ENCODE measurements at regions not wholly inside any gene's neighbourhood (a gene's known extent, or its start where the extent isn't known, plus 50 kb on each side); places are given as distances from the start of the nearest gene placed in this dataset.

DNA sequence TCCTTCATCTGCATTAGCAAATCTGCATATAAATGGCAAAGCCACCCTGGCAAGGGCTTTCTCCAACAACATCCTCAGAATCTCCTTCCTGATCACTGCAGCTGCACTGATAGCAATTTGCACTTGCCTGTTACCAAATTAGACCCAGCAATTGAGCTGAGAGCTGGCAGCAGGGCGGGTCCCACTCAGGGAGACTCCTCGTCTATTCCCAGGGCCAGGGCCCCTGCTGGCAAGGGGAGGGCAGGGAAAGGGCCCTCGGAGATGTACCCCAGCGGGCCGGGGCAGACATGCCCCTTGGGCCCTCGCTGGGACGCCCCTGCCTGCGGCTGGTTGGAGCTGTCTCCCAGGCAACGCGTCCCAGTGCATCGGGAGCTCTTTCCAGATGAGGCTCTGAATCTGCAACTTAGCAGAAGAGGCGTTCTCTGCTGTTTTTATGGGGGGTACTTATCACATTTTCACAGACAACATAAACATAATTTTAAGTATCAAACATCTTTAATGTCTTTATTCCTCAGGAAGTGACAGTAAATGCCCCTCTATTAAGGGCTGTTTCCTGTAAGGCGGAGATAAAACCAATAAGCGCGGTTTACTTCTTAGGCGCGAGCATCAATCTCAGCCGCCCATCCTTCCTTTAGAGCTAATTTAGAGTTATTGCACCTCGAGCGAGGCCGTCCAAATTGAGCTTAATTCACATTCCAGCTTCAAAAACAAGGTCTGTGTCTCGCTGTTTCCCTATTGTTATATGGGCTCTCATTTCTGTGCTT, 249.0 kb upstream of the PPP2R2D start:
- DNase-seq (ENCODE audit: low spot score), result no peak

GRCh38 chr10:131652438-131653139, 248.2 kb upstream of the PPP2R2D start:
- no peak for DNase-seq (ENCODE audit: low spot score)

- no peak for DNase-seq (ENCODE audit: low spot score)
Measured at GRCh38 chr10:131653140-131653539, 247.7 kb upstream of the PPP2R2D start.

DNA sequence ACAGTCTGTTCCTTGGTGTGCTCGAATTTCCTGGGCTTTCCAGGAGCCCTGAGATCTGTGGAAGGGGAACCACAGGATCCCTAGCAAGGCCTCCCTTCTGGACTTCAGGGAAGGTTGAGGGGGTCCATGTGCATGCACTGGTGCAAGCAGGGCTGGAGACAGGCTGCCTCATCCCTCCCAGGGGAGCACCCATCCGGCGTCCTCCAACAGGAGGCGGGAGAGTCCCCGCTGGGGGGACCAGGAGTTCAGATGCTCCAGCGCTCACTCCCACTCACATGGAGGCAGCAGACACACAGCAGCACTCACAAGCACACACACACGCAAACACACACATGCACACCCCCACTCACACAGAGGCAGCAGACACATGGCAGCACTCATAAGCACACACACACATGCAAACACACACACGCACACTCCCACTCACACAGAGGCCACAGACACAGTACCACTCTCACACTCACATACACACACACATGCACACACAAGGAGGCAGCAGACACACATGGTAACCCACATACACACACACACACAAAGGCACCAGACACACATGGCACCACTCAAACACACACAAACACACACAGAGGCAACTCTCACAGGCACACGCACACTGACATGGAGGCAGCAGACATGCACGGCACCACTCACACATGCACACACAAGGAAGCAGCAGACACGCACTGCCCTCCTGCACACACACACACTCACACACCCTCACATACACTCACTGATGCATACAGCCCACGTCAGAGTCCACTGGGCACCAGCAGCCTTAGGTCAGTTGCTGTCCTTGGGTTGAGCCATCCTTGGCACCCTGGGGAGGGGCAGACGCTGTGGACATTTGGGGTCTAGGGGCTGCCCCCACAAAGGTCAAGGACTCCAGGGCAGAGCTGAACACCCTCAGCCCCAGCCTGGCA, 247.0 kb upstream of the PPP2R2D start:
- no peak for DNase-seq (ENCODE audit: low spot score)

DNA sequence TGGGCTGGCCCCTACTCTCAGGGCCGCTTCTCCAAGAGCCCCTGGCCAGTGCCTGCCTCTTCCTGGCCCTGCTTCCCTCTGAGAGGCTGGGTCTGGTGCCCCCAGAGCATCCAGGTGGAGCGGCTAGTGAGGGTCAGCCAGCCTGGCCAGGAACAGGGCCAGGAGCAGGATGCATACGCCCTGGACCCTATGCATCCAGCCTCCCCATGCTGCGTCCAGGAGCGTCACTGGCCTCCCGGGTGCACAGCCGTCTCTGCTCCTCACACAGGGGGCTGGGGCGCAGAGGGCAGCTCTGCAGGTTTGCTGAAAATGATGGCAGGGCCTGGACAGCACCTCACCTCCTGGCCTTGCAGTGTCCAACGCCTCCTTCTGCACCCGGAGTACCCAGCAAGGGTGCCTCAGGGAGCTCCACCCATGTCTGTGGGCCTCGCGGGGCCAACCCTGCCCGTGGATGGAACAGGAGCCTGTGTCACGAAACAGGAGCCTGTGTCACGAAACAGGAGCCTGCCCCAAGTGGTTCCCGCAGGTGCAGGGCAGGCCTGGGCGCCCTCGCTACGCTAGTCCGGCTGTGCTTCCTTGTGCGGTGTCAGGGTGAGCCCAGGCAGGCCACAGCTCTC, 246.2 kb upstream of the PPP2R2D start:
- no peak for DNase-seq (ENCODE audit: low spot score)

DNA sequence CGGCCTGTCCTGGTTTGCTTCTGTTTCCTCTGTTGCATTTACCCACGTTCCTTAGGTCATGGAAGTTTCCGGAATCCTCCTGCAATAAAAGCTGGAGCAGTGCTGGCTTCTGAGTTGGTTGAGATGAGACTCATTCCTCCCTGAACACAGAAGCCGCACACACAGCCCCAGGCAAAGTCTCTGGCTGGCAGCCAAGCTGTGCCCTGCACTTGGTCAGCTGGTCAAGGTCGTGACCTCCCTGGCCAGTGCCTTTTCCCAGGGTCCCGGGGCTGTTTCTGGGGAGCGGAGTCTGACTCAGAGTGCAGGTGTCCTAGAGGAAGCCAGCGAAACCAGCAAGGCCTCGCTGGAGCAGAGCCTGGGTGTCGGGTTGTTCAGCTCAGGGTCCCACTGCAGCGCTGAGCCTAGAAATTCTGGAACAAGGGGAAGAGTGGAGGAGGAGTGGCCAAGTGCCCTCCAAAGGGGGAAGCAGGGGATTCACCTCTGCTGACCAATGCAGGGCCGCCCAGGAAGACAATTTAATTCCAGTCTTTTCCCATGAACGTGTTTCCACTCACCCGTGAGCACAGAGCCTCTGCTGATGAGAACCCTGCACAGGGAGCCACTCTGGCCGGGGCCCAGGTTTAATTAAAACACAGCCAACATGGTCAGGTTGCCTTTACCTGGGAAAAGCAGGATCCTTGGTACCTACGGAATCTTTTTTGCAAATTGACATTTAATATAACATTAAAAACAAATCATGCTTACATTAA, 245.5 kb upstream of the PPP2R2D start:
- DNase-seq (ENCODE audit: low spot score), result no peak

GRCh38 chr10:131656009-131656408, 244.8 kb upstream of the PPP2R2D start:
- DNase-seq (ENCODE audit: low spot score), result no peak

GRCh38 chr10:131656431-131656841, 244.4 kb upstream of the PPP2R2D start:
- DNase-seq (ENCODE audit: low spot score), result no peak

DNA sequence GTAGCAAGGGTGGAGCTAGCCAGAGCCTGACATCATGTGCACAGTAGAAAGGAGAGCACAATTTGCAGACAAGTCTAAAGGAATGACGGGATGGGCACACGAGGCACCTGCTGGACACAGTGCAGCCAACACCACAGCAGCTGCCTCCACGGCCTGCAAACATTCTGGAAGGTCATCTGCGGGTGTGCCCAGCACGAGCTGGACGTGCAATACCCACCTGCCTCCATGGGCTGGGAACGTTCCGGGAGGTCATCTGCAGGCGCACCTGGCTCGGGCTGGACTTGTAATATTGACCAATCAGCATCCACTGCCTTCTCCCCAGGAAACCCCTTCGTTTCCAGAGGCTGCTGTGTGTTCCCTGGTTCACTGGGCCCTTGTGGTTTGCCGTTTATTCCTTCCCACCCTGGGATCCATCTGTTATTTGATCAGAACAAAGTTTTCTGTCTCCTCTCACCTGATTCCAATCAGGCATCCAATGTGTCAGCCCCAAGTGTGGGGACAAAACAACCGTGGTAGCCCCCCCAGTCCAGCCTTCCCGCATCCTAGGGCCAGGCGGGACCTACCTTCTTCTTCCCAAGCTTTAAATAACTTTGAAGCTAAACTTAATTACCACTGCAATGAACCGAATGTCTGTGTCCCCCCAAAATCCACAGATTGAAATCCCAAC, 243.4 kb upstream of the PPP2R2D start:
- no peak for DNase-seq (ENCODE audit: low spot score)

- no peak for DNase-seq (ENCODE audit: low spot score)
Measured at GRCh38 chr10:131657985-131658330, 242.8 kb upstream of the PPP2R2D start.

DNA sequence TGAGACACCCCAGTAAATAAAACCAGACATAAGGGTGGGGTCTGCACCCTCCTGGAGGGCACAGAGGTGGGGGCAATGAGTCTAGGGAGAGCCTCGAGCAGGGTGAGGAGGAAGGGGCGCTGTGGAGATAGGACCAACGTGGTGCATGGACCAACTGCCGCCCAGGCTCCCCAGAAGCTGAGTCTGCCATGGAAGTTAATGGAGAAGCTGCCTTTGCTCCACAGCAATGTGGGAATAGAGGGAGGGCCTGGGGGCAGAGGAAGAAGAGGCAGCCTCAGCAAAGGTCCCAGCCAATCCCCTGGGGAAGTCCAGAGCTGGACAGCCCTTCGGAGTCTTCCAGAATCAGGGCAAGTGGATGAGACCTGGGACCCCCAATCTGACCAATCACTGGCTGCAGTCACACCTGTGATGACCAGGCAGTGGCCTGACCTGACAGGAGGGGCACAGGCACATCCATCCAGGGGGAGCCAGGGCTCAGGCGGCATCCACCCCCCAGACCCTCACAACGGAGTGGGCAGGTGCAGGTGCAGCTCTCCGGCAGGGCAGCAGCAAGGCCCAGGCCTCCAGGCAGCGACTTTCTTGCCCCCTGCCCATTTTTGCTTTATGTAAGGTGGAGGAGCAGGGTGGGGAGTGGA, 242.2 kb upstream of the PPP2R2D start:
- no peak for DNase-seq (ENCODE audit: low spot score)

- DNase-seq (ENCODE audit: low spot score), result no peak
Measured at GRCh38 chr10:131660427-131660826, 240.4 kb upstream of the PPP2R2D start.

GRCh38 chr10:131662851-131663250, 238.0 kb upstream of the PPP2R2D start:
- no peak for DNase-seq (ENCODE audit: low spot score)

DNA sequence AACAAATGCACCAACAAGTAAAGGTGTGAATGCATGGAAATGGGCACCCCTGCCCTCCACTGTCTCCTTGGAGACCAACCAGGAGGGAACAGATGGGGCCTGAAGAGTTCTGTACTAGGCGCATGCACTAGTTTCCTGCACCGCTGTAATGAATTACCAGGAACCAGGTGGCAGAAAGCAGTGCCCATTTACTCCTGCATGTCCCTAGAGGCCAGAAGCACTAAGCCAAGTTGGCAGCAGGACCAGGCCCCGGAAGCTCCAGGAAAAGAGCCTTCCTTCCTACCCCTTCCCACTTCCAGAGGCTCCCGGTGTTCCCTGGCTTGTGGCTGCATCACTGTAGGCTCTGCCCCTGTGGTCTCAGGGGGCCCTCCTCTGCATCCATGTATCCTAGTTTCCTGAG, 237.5 kb upstream of the PPP2R2D start:
- no peak for DNase-seq (ENCODE audit: low spot score)

DNA sequence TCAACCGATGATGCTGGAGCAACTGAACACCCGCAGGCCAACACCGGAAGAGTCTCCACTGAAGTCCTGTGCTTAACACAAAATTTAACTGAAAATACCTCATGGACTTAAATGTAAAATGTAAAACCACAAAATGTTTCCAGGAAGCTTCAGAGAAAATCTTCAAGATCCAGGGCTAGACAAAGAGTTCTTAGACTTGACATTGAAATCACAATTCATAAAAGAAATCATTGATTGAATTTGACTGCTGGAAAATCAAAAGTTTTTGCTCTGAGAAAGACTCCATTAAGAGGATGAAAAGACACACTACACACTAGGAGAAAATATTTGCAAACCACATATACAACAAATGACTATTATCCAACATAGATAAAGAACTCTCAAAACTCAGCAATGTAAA, 234.7 kb upstream of the PPP2R2D start:
- no peak for DNase-seq (ENCODE audit: low spot score)

DNA sequence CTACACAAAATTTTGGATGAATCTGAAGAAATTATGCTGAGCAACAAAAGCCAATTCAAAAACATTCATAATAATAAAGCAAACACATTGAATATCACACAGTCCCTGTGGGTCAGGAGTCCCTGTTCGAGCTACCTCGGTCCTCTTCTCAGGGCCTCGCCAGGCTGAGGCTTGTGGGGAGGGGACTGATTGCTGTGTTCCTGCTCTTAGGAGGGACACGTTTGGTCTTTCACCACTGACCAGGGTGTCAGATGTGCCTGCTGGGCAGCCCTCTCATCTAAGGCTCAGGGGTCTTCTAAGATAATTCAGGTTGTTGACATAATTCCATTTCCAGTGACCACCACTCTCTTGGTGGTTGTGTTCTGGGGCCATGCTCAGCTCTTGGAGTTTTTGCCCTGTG, 233.8 kb upstream of the PPP2R2D start:
- no peak for DNase-seq (ENCODE audit: low spot score)

DNA sequence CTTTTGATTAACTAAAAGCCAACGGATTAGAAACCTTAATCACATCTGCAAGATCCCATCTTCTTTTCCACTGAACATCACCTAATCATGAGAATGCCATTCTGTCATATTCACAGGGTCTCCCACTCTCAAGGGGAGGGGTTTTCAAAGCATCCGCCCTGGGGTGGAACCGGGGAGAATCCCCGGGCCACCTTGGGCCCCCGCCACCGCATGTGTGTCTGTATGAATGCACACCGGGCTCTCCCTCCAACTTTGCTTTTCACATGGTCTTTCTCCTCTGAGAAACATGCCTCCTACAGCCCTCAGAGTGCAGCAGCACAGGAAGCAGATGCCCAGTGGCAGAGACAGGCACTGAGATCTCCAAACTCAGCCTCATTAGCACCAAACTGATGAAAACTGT, 233.2 kb upstream of the PPP2R2D start:
- DNase-seq (ENCODE audit: low spot score), result no peak

- no peak for DNase-seq (ENCODE audit: low spot score)
Measured at GRCh38 chr10:131668903-131669302, 231.9 kb upstream of the PPP2R2D start.

GRCh38 chr10:131669838-131670237, 231.0 kb upstream of the PPP2R2D start:
- no peak for DNase-seq (ENCODE audit: low spot score)

DNA sequence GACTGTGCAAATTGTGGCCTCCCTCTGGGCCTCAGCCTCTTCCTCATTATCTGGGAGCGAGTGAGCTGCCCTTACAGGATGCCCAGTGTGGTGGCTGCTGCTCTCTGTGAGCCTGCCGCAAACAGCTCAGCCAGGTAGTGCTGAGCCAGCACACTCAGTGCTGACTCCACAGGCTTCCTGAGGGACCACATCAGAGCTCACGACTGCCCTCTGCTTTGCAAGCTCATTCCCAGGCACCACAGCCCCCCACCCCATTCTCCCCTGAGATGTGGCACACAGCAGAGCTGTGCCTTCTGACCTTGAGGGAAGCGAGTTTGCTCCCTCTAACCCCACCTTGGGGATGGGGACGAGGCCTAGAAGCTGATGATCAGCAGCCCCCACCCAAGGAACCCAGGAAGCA, 230.5 kb upstream of the PPP2R2D start:
- no peak for DNase-seq (ENCODE audit: low spot score)

GRCh38 chr10:131673396-131673795, 227.4 kb upstream of the PPP2R2D start:
- DNase-seq (ENCODE audit: low spot score), result no peak
